Stimulated activated CD4-positive, alpha-beta T cell treated with anti-CD3 and anti-CD28 coated beads, Interleukin-15, amount 100 ng/mL, for 1 hour (primary cell): ENCODE measurements at regions not wholly inside any gene's neighbourhood (a gene's known extent, or its start where the extent isn't known, plus 50 kb on each side); places are given as distances from the start of the nearest gene placed in this dataset.
"Not testable (repeated sequence)": the region's sequence is repeated elsewhere in the genome, so short reads cannot be mapped to it uniquely, and the experiment has no call there.

Experiments used
- DNase-seq, 2 donors: peaks; one replicate each; pipeline ENCODE4 v3.0.0-alpha.2; 2020; ENCODE audit warnings: low read depth in 1 of 2, low spot score in 1 of 2

GRCh38 chr21:28482657-28483056, 510.0 kb downstream of the LTN1 start:
- DNase-seq = no peak

- DNase-seq = no peak
These were observed 512.2 kb downstream of the LTN1 start for GRCh38 chr21:28480470-28480869.

- DNase-seq = no peak
These were observed 519.0 kb downstream of the LTN1 start for GRCh38 chr21:28473530-28474220.

- DNase-seq = not testable (repeated sequence)
These were observed 520.1 kb downstream of the LTN1 start for GRCh38 chr21:28472543-28472942.

GRCh38 chr21:28464988-28465387, 527.7 kb downstream of the LTN1 start:
- no peak for DNase-seq

GRCh38 chr21:28464095-28464494, 528.6 kb downstream of the LTN1 start:
- no peak for DNase-seq

GRCh38 chr21:28459193-28459592, 533.5 kb downstream of the LTN1 start:
- DNase-seq = no peak

GRCh38 chr21:28458446-28458845, 534.2 kb downstream of the LTN1 start:
- DNase-seq = no peak

- no peak for DNase-seq
These were observed 537.5 kb downstream of the LTN1 start for GRCh38 chr21:28455253-28455600.

- DNase-seq = no peak
These were observed 538.0 kb downstream of the LTN1 start for GRCh38 chr21:28454564-28455252.

- DNase-seq = no peak
These were observed 545.2 kb downstream of the LTN1 start for GRCh38 chr21:28447462-28447861.

- DNase-seq = no peak
These were observed 547.4 kb downstream of the LTN1 start for GRCh38 chr21:28445141-28445830.

- no peak for DNase-seq
These were observed 548.1 kb downstream of the LTN1 start for GRCh38 chr21:28444557-28444956.

GRCh38 chr21:28444111-28444510, 548.6 kb downstream of the LTN1 start:
- no peak for DNase-seq

GRCh38 chr21:28442624-28443023, 550.1 kb downstream of the LTN1 start:
- no peak for DNase-seq

GRCh38 chr21:28442085-28442484, 550.6 kb downstream of the LTN1 start:
- no peak for DNase-seq

- no peak for DNase-seq
These were observed 552.9 kb downstream of the LTN1 start for GRCh38 chr21:28439788-28440187.

- DNase-seq = no peak
These were observed 553.4 kb downstream of the LTN1 start for GRCh38 chr21:28439251-28439650.

GRCh38 chr21:28437061-28437460, 555.6 kb downstream of the LTN1 start:
- DNase-seq = no peak

GRCh38 chr21:28436286-28436932, 556.3 kb downstream of the LTN1 start:
- DNase-seq = no peak

- no peak for DNase-seq
These were observed 561.0 kb downstream of the LTN1 start for GRCh38 chr21:28431527-28432200.
